HG02981 (cell line): ENCODE measurements at regions not wholly inside any gene's neighbourhood (a gene's known extent, or its start where the extent isn't known, plus 50 kb on each side); places are given as distances from the start of the nearest gene placed in this dataset.
"Not testable (repeated sequence)": the region's sequence is repeated elsewhere in the genome, so short reads cannot be mapped to it uniquely, and the experiment has no call there.

Experiments used
- ATAC-seq: cut with Tn5 transposase; IDR thresholded peaks from one replicate; pipeline ENCODE4 v1.9.1; 2021; ENCODE audit warnings: mild to moderate bottlenecking, moderate library complexity; ENCODE audit not compliant: unreplicated experiment

GRCh38 chr12:92404921-92405320, 259.3 kb upstream of the BTG1 start:
- ATAC-seq, result no peak

- no peak for ATAC-seq
Measured at GRCh38 chr12:92404259-92404894, 258.7 kb upstream of the BTG1 start.

DNA sequence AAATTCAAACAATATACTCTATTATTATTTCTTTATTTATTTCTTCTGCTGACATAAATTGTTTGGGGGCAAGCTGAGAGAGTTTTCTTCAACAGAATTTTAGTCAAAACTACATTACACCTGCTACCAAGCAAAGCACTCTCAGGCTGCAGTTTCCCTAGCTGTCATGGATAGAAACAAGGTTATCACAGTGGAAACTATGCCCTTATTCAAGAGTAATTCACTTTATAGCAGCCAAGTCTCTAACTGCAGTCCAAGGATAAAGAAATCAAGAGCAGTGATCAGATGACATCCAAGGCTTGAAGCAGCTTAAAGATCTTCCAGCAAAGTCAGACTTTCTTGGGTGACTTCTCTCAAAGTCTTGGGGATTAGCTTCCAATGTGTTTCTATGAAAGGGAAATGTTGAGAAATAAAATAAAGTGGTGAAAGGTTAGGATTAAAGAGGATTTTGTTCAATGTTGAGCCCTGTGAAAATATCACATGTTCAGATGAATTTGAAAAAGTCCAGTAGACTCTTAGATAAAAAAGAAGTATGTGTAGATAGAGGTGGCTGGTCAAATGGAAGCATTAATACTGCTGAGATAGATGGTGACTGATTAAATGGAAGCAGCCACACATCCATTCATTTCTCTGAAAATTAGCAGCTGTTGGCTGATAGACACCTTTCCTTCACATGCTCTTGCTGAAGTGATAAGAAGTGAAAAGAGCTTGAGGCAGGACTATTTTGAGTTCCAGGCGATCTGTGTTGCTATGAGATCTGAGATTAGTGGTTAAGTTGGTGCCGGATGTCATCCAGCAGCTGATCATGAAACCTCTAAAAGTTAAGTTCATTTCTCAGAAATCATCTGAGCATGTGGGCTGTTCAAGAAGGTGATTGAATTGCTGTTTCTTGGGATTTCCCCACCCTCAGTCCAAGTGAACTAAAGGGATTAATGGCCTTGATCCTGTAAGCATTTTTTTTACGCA, 257.8 kb upstream of the BTG1 start:
- peak; percentile 89 for ATAC-seq

GRCh38 chr12:92402415-92402814, 256.8 kb upstream of the BTG1 start:
- ATAC-seq, result no peak

- peak; percentile 21 for ATAC-seq
Measured at GRCh38 chr12:92400006-92400405, 254.4 kb upstream of the BTG1 start.

- peak; percentile 47 for ATAC-seq
Measured at GRCh38 chr12:92398565-92399309, 253.1 kb upstream of the BTG1 start.

GRCh38 chr12:92396647-92397252, 251.1 kb upstream of the BTG1 start:
- no peak for ATAC-seq

- ATAC-seq, result no peak
Measured at GRCh38 chr12:92395322-92395721, 249.7 kb upstream of the BTG1 start.

DNA sequence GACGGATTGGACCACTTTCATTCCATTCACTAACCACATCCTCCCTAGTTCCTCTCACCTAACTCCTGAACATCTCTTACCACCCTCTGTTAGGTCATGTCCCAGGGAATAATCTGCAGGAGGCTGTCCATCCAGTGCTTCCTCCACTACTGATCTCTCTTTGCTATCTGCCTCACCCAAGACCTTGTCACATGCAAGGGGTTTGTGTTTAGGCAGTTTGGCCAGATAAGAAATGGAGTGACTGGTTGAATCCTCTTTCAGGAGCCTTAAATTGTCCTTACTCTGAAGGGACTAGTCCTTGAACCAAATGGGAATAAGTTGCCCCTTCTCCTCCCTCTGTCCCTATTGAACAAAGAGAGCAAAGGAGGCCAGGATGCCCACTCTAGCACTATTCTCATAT, 249.2 kb upstream of the BTG1 start:
- ATAC-seq, result no peak

DNA sequence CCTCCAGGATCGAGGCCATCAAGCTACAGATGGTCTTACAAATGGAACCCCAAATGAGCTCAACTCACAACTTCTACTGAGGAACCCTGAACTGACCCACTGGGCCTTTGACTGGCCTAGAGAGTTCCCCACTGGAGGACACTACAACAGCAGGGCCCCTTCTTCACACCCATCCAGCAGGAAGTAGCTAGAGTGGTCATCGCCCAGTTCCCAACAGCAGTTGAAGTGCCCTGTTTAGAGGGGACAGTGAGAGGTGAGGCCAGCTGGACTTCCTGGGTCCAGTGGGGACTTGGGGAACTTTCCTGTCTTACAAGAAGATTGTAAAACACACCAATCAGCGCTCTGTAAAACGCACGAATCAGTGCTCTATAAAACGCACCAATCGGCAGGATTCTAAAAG, 247.9 kb upstream of the BTG1 start:
- no peak for ATAC-seq

- not testable (repeated sequence) for ATAC-seq
Measured at GRCh38 chr12:92391726-92392125, 246.1 kb upstream of the BTG1 start.

GRCh38 chr12:92389466-92389865, 243.8 kb upstream of the BTG1 start:
- ATAC-seq, result no peak

DNA sequence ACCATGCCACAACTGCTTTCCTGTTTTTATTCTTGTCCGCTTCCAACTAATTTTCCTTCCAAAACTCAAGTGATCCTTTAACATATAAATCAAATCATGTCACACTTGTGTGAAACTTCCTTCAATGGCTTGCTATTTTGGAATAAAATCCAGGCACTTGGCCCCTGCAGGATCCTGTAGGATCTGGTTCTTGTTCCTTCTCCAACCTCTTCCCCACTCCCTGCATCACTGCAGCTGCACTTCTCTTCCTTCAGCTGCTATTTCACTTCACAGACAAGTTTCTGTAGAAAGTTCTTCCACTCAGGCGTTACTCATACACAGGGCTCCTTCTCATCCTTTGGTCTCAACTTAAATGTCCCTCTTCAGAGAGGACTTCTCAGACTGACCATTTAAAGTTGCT, 239.7 kb upstream of the BTG1 start:
- no peak for ATAC-seq

DNA sequence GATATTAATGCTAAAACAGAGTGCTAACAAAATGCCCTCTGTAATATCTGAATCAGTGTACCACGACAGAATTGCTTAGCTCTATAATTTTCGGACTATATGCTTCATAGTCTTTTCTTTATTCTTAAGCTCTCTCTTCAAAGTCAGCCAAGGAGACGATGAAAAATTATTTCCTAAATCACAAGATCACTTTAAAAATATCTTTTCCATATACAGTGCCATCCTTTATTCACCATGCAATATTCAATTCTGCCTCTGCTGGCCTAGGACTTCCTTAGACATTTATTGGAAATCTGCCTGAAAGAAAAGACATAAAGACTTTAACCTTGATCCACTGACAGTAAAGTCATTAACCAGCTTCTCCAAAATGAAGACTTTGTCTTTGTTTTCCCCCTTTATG, 238.9 kb upstream of the BTG1 start:
- ATAC-seq, result no peak

- ATAC-seq, result no peak
Measured at GRCh38 chr12:92382383-92382878, 236.8 kb upstream of the BTG1 start.

GRCh38 chr12:92381856-92382255, 236.2 kb upstream of the BTG1 start:
- ATAC-seq, result no peak

DNA sequence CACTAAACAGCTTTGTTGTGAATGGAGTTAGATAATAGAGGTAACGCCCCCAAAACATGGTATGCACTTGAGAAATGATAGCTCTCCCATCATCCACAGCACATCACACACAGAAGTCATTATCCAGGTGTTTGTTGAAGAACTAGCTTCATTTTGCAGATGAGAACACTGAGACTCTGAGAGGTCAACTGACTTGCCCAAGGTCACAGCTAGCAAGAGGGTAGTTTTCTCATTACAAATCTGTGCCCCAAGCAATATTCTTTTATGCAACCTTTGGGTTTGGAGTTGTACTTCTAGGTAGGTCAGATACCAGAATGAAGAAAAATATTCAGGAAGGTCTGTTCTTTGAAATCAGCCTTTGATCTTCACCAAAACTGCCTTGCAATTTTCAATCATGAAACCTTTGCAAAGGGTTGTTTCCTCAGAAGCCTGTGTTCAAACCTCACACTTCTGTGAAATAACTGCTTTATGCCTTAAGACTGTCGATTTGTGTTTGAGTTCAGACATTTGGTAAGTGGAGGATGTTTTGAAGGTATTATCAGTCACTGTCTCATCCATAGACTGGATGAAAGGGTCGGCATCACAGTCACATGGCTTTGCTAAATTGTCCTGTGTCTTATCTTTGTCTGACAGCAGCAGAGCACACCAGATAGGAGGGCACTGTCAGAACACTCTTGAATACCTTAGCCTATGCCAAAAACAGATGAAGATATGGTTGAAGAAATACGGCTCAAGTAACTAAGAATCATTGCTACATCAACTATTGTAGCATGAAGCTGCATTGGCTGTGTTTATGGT, 233.2 kb upstream of the BTG1 start:
- no peak for ATAC-seq

- not testable (repeated sequence) for ATAC-seq
Measured at GRCh38 chr12:92375504-92375903, 229.9 kb upstream of the BTG1 start.

DNA sequence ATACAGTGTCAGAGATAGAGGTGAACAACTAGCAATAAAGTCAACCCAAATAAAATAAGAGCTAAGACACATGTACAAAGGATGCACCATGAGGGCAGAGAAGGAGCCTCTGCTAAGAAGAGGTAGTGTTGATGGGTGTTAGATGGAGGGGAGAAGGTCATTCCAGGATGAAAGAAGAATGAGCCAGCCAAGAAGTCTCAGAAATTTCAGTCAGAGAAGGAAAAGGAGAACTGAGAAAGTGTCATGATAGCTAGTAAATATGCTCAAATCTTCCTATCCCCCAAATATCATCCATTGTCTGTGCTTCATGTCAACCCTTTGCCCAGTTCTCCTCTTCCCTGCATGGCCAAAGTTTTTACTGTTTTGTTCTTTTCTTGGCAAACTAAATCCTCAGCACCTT, 225.2 kb upstream of the BTG1 start:
- no peak for ATAC-seq

DNA sequence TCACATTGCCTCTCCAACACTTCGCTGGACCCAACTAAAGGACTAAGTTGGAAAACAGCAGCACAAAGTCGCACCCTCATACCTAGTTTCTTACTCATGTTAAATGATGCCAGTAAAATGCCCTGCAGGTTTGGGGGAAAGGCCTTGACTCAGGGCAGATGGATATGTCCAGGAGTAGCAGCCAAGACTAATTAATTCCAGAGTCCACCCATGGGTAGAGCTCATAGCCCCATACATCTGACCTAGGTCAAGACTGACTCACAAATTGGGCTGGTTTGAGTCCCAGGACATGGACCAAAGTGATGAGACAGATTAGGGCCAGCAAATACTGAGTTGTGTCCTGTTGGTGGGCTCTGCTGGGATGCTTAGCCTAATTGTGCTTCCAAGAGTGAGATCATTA, 224.0 kb upstream of the BTG1 start:
- ATAC-seq, result no peak
